ENCODE measurements at regions not wholly inside any gene's neighbourhood (a gene's known extent, or its start where the extent isn't known, plus 50 kb on each side); places are given as distances from the start of the nearest gene placed in this dataset.
"Not testable (repeated sequence)": the region's sequence is repeated elsewhere in the genome, so short reads cannot be mapped to it uniquely, and the experiment has no call there.

GRCh38 chr9:40914772-40915659 lies 213.5 kb downstream of the FOXD4L6 start:
- no peak for TF ChIP-seq CTCF (IDR thresholded peaks at IDR 0.05; ENCODE audit: insufficient read depth, low read length, poor library complexity, severe bottlenecking)
- no peaks in the 10 kb centered on the region for H3K27me3 ChIP-seq (replicated peaks; ENCODE audit: control insufficient read depth, insufficient read depth, low read length)

GRCh38 chr9:40913928-40914673 lies 214.4 kb downstream of the FOXD4L6 start:
- Histone ChIP-seq H3K36me3 (ENCODE audit: control insufficient read depth, insufficient read depth, low read length) (no peaks in the 10 kb centered on the region), H3K4me3 (replicated peaks; ENCODE audit: low read depth, low read length) (no peak overlapping the region), H3K27me3 (replicated peaks; ENCODE audit: control insufficient read depth, insufficient read depth, low read length) (no peaks in the 10 kb centered on the region)
- no peak for TF ChIP-seq CTCF (IDR thresholded peaks at IDR 0.05; ENCODE audit: insufficient read depth, low read length, poor library complexity, severe bottlenecking)
- no peak for DNase-seq (ENCODE audit: extremely low read depth, insufficient read length)

More at GRCh38 chr9:40914772-40915659, 213.5 kb downstream of the FOXD4L6 start:
- no peak overlapping the region for H3K4me3 ChIP-seq (replicated peaks; ENCODE audit: low read depth, low read length)
- no peak for DNase-seq (ENCODE audit: extremely low read depth, insufficient read length)
- no peaks in the 10 kb centered on the region for H3K36me3 ChIP-seq (ENCODE audit: control insufficient read depth, insufficient read depth, low read length)

- DNase-seq (ENCODE audit: extremely low read depth, insufficient read length) = no peak
- Histone ChIP-seq H3K27me3 (replicated peaks; ENCODE audit: control insufficient read depth, insufficient read depth, low read length) (no peaks in the 10 kb centered on the region), H3K36me3 (ENCODE audit: control insufficient read depth, insufficient read depth, low read length) (no peaks in the 10 kb centered on the region), H3K4me3 (replicated peaks; ENCODE audit: low read depth, low read length) (no peak overlapping the region)
- TF ChIP-seq CTCF (IDR thresholded peaks at IDR 0.05; ENCODE audit: insufficient read depth, low read length, poor library complexity, severe bottlenecking) = no peak
Measured at GRCh38 chr9:40913096-40913719, 215.3 kb downstream of the FOXD4L6 start.

GRCh38 chr9:40912679-40913078 lies 215.8 kb downstream of the FOXD4L6 start:
- H3K27me3 ChIP-seq (replicated peaks; ENCODE audit: control insufficient read depth, insufficient read depth, low read length); DNase-seq (ENCODE audit: extremely low read depth, insufficient read length); H3K36me3 ChIP-seq (ENCODE audit: control insufficient read depth, insufficient read depth, low read length); H3K4me3 ChIP-seq (replicated peaks; ENCODE audit: low read depth, low read length): not testable (repeated sequence)

GRCh38 chr9:40911647-40912046 lies 216.8 kb downstream of the FOXD4L6 start:
- Histone ChIP-seq H3K36me3 (ENCODE audit: control insufficient read depth, insufficient read depth, low read length) (no peaks in the 10 kb centered on the region), H3K4me3 (replicated peaks; ENCODE audit: low read depth, low read length) (no peak overlapping the region), H3K27me3 (replicated peaks; ENCODE audit: control insufficient read depth, insufficient read depth, low read length) (no peaks in the 10 kb centered on the region)
- no peak for DNase-seq (ENCODE audit: extremely low read depth, insufficient read length)
- no peak for TF ChIP-seq CTCF (IDR thresholded peaks at IDR 0.05; ENCODE audit: insufficient read depth, low read length, poor library complexity, severe bottlenecking)

GRCh38 chr9:40910995-40911394 lies 217.5 kb downstream of the FOXD4L6 start:
- H3K4me3 ChIP-seq (replicated peaks; ENCODE audit: low read depth, low read length); H3K27me3 ChIP-seq (replicated peaks; ENCODE audit: control insufficient read depth, insufficient read depth, low read length): not testable (repeated sequence)

More at GRCh38 chr9:40910995-40911394, 217.5 kb downstream of the FOXD4L6 start:
- DNase-seq (ENCODE audit: extremely low read depth, insufficient read length); H3K36me3 ChIP-seq (ENCODE audit: control insufficient read depth, insufficient read depth, low read length): not testable (repeated sequence)
